NCI-H2171 treated with DMSO at 0.1 percent for 48 hours (cell line): ENCODE measurements at regions not wholly inside any gene's neighbourhood (a gene's known extent, or its start where the extent isn't known, plus 50 kb on each side); places are given as distances from the start of the nearest gene placed in this dataset.
"Not testable (repeated sequence)": the region's sequence is repeated elsewhere in the genome, so short reads cannot be mapped to it uniquely, and the experiment has no call there.

ENCODE experiments used
- DNase-seq: peaks from one replicate; lab custom pipeline; 2025; lab: John Stamatoyannopoulos, UW

GRCh38 chr4:124053872-124054538, 657.4 kb downstream of the SPRY1 start:
- no peak for DNase-seq

- no peak for DNase-seq
These were observed 657.2 kb downstream of the ANKRD50 start for GRCh38 chr4:124055336-124055735.

DNA sequence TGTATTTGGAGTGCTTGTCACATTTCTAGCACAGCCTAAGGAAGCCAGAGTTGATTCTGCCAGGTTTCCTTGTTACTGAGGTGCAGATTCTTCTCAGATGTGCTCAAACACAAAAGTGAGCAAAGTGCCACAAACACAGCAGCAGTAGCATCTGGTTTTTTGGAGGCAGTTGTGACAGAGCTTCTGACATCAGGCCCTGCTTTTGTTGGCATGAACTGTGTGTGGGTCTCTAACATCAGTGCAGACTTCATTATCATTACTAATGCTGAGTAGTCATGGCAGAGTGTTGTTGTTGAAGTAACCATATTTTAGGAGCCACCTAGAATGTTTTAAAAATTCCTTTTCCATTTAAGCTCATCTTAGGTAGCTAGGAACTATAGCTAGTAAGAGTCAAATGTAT, 656.6 kb downstream of the ANKRD50 start:
- DNase-seq: no peak

GRCh38 chr4:124060261-124060918, 652.1 kb downstream of the ANKRD50 start:
- DNase-seq: no peak

GRCh38 chr4:124061413-124061812, 651.1 kb downstream of the ANKRD50 start:
- no peak for DNase-seq

GRCh38 chr4:124065422-124065821, 647.1 kb downstream of the ANKRD50 start:
- no peak for DNase-seq

DNA sequence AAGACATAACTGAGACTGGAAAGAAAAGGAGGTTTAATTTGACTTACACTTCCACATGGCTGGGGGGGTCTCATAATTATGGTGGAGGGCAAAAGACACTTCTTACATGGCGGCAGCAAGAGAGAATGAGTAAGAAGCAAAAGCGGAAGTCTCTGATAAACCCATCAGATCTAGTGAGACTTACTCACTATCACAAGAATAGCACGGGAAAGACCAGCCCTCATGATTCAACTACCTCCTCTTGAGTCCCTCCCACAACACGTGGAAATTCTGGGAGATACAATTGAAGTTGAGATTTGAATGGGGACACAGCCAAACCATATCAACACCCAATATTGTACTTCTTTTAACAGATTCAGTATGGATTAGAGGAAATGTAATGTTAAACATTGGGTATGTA, 646.6 kb downstream of the ANKRD50 start:
- DNase-seq: no peak

DNA sequence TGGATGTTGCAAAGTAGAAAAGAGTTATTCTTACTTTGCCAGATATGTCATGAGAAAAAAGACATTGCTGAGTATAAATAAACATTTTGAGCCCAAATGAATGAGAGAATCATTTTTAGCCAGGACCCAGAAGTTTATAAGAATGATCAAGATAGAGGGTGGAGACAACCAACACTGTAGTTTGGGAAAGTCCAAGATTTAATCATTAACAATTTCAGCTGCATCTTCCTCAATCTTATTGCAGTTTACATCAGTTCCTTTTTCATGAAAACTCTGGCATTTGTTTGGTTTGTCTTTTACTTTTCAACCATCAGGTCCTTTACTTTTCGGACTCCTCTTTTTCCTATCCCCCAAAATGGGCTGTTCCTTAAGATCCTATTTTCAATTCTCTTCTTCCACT, 645.9 kb downstream of the ANKRD50 start:
- no peak for DNase-seq

DNA sequence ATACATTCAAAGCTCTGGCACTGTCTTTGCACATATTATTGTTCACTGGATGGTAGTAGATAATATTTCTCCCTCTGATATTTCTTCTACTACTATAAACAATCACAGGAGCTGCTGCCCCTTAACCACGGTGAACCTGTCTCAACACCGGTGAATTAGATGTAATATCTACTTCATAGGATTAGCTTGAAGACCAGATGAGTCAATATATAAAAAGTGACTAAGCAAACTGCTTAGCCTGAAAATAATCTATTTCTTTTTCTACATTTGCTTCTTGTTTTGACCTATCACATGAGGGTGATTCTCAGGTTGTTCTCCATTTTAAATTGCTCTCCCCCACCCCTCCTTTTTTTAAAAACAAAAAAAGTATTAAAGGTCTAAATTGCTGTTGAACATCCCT, 645.5 kb downstream of the ANKRD50 start:
- DNase-seq: no peak

DNA sequence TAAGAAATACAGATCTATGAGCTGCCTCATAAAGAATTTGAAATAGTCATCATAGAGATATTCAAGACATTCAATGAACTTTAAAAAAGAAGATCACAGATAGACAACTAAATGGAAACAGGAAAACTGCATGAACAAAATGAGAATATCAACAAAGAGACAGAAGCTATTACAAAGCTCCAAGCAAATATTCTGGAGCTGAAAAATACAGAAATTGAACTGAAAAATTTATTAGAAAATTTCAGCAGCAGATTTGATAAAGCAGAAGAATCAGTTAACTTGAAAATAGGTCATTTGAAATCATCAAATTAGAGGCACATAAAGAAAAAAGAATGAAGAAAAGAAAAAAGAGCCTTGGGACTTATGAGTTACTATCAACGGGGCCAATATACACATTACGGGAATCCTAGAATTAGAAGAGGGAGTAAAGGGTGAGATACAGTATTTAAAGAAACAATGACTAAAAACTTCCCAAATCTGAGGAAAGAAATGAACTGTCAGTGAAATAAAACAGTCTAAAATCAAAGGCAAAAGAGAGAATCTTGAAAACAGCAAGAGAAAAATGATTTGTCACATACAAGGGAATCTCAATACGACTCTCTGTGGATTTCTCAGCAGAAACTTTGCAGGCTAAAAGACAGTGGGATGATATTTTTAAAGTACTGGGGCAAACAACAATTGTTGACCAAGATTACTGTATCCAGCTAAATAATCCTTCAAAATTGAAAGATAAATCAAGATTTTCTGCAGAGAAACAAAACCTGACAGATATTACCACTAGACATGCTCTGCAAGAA, 641.6 kb downstream of the ANKRD50 start:
- DNase-seq: no peak

GRCh38 chr4:124075276-124075675, 637.3 kb downstream of the ANKRD50 start:
- DNase-seq: not testable (repeated sequence)

DNA sequence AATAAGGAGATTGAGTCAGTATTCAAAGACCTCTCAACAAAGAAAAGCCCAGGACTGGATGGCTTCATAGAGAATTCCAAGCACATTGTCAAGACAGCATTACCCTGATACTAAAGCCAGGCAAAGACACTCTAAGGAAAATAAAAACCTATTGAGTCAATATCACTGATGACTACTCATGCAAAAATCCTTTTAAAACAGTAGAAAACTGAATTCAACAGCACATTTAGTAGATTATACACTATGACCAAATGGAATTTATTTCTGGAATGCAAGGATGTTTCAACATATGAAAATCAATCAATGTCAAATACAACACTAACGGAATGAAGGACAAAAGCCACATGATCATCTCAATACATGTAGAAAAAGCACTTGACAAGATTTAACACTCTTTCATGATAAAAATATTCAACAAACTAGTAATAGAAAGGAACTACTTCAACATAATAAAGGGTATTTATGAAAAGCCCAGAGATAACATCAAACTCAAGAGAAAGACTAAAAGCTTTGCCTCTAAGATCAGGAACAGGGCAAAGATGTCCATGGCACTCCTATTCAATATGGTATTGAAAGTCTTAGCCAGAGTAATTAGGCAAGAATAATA, 633.3 kb downstream of the ANKRD50 start:
- DNase-seq: no peak

- DNase-seq: no peak
These were observed 628.8 kb downstream of the ANKRD50 start for GRCh38 chr4:124083711-124084110.

DNA sequence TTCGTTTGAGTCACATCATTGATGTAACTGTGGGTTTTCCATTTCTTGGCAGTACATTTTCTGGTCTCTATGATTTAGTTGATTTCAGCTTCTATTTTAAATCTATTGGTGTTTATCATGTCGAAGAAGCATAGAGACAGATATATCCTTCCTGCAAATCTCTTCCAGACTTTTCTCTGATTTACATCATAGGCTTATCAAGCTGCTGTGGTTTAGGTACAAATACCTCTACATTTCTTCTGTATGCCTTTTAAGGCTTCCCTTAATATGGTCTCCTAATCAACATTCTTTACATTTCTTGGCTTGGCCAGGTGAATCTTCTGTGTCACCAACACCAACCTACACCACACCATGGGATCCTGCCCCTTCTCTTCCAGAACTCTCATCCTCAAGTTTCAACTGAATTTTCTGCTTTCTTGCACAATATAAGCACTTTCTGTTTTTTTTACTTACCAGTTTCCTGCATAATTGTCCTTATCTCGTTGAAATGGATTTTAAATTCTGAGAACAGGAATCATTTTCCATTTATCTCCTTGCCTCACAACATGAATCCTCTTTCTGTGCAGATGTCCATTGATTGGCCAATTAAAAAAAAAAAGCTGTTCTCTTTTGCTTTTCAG, 626.9 kb downstream of the ANKRD50 start:
- DNase-seq: no peak

DNA sequence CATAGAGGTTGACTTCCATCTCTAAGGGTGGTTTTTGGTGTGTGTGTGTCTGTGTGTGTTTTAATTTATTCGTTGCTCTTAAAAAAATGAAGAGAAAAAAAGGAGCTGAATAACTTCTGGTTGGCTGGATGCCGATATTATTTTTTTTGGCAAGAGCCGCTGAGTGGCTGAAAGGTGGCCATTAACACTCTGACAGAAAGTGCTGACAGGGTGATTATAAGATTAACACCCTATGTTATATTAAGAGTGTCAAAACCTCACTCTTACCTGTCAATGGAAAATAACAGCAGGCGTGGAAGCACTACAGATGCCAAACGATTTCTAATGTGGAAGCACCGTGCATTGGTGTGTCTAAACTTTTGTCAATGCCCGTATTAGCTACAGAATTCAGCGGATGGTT, 622.5 kb downstream of the ANKRD50 start:
- DNase-seq: no peak

- no peak for DNase-seq
These were observed 620.4 kb downstream of the ANKRD50 start for GRCh38 chr4:124092101-124092500.

- DNase-seq: no peak
These were observed 620.0 kb downstream of the ANKRD50 start for GRCh38 chr4:124092541-124092984.

- no peak for DNase-seq
These were observed 616.9 kb downstream of the ANKRD50 start for GRCh38 chr4:124095621-124096020.

DNA sequence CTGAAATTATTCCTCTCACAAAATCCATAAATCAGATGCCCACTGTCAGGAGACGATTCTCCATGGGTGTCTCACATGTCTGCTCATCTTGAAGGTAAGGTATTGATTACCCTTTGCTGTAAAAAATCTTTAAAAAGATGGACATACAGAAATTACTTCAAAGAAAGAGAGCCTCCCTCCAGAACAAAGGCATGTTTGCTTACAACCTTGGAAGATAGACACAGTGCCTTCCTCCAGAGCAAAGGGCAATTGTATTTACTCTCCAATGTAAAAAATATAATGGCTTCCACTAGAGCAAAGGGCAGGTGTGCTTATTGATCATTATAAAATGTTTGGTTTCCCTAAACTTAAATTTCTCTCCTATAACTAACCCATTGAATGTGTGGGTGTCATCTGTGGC, 616.2 kb downstream of the ANKRD50 start:
- DNase-seq: no peak

DNA sequence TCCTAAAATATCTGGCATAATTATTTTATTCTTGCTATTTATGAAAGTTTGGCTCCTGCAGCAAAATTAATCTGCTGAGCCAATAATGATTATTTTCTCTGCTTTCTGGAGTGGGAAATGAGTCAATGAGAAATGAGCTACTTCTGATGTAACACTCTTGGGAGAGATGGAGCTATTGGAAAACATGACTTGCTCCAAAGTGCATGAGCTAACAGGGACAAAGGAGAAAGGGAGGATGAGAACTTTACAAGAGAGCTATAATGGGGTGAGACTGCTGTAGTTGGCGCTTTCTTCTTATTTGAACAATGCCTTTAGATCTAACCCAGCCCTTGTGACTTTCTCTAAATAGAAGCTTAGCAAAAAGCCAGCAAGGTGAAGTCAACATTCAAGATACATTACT, 615.1 kb downstream of the ANKRD50 start:
- no peak for DNase-seq

GRCh38 chr4:124104101-124104500, 608.4 kb downstream of the ANKRD50 start:
- DNase-seq: no peak

DNA sequence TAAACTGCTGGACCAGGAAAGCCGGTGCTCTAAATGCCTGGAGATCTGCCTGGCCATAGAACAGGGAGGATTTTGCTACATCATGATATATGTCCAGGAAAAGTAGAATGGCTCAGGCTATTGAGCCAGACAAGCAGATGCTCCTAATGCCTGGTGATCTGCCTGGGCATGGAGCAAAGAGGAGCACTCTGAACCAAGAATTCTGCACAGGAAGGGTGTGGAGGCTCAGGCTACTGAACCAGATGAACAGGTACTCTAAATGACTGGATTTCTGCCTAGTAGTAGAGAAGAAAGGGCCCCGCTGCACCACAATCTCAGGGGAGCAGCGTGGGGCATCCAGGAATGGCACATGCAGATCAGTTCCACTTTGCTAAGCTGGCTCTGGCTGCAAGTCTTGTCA, 607.9 kb downstream of the ANKRD50 start:
- no peak for DNase-seq
